Stimulated activated CD4-positive, alpha-beta T cell treated with anti-CD3 and anti-CD28 coated beads, TNF-alpha, amount 100 ng/mL, for 4 hours (primary cell): ENCODE measurements at regions not wholly inside any gene's neighbourhood (a gene's known extent, or its start where the extent isn't known, plus 50 kb on each side); places are given as distances from the start of the nearest gene placed in this dataset.

Experiments used
- DNase-seq, 3 experiments: peaks; one replicate each; pipeline ENCODE4 v3.0.0-alpha.2; 2020; ENCODE audit warnings: low read depth in 3 of 3

- DNase-seq = no peak
Measured at GRCh38 chr4:36961420-36961819, 283.1 kb upstream of the NWD2 start.

GRCh38 chr4:36966756-36967460 is 277.6 kb upstream of the NWD2 start:
- no peak for DNase-seq

GRCh38 chr4:36979533-36979932 is 265.0 kb upstream of the NWD2 start:
- no peak for DNase-seq

GRCh38 chr4:36990128-36990872 is 254.2 kb upstream of the NWD2 start:
- DNase-seq = no peak

- no peak for DNase-seq
Measured at GRCh38 chr4:36997727-36998126, 246.8 kb upstream of the NWD2 start.

GRCh38 chr4:37000281-37000680 is 244.3 kb upstream of the NWD2 start:
- no peak for DNase-seq

- no peak for DNase-seq
Measured at GRCh38 chr4:37001688-37002436, 242.7 kb upstream of the NWD2 start.

- no peak for DNase-seq
Measured at GRCh38 chr4:37002625-37003024, 241.9 kb upstream of the NWD2 start.

- DNase-seq = no peak
Measured at GRCh38 chr4:37008199-37008598, 236.3 kb upstream of the NWD2 start.

- DNase-seq = no peak
Measured at GRCh38 chr4:37014584-37014983, 230.0 kb upstream of the NWD2 start.

- no peak for DNase-seq
Measured at GRCh38 chr4:37015391-37015790, 229.2 kb upstream of the NWD2 start.

- no peak for DNase-seq
Measured at GRCh38 chr4:37023504-37023903, 221.0 kb upstream of the NWD2 start.

GRCh38 chr4:37023996-37024395 is 220.5 kb upstream of the NWD2 start:
- no peak for DNase-seq

- no peak for DNase-seq
Measured at GRCh38 chr4:37040816-37041215, 203.7 kb upstream of the NWD2 start.

- no peak for DNase-seq
Measured at GRCh38 chr4:37043342-37043741, 201.2 kb upstream of the NWD2 start.

- DNase-seq = no peak
Measured at GRCh38 chr4:37051111-37051510, 193.4 kb upstream of the NWD2 start.

- DNase-seq = no peak
Measured at GRCh38 chr4:37051866-37052265, 192.7 kb upstream of the NWD2 start.

- DNase-seq = no peak
Measured at GRCh38 chr4:37054531-37055077, 189.9 kb upstream of the NWD2 start.

- no peak for DNase-seq
Measured at GRCh38 chr4:37058826-37059225, 185.7 kb upstream of the NWD2 start.

- DNase-seq = no peak
Measured at GRCh38 chr4:37066159-37066558, 178.4 kb upstream of the NWD2 start.

- DNase-seq = no peak
Measured at GRCh38 chr4:37068580-37068979, 176.0 kb upstream of the NWD2 start.

- no peak for DNase-seq
Measured at GRCh38 chr4:37070041-37070440, 174.5 kb upstream of the NWD2 start.
